K562 (cell line): ENCODE measurements at regions not wholly inside any gene's neighbourhood (a gene's known extent, or its start where the extent isn't known, plus 50 kb on each side); places are given as distances from the start of the nearest gene placed in this dataset.

Experiments
- ATAC-seq: fragments of 200-7000 bp; cut with Tn5 transposase; 3 replicates; pipeline ENCODE4 v1.9.1; 2020; ENCODE audit warnings: moderate library complexity
- BruUV-seq: library from RNA; stranded (reverse); fragments of 400-500 nt; replicated peaks from 2 replicates; lab custom pipeline; 2021; lab: Mats Ljungman, UMichigan
- CTCF ChIA-PET: fragments of 300-600 bp; formaldehyde crosslinking; extraction: SDS; loops from one replicate; lab custom pipeline; 2021; ENCODE audit warnings: low intra/inter-chr PET ratio; lab: Yijun Ruan, JAX
- POLR2A ChIA-PET: fragments of 300-600, 350-650 bp; sonication (Branson Sonifier 250); formaldehyde crosslinking; extraction: SDS; loops from one replicate; lab custom pipeline; 2021; ENCODE audit warnings: antibody characterized with exemption, inconsistent platforms; lab: Yijun Ruan, JAX
- DNase-seq, 4 experiments: peaks; one replicate each; pipeline versions ENCODE4 v3.0.0 to v3.0.0-alpha.2; 2011 to 2018; ENCODE audit warnings: low spot score in 3 of 4, mixed read lengths in 3 of 4; ENCODE audit errors: extremely low read depth in 1 of 4
- FAIRE-seq: peaks from 2 replicates; lab custom pipeline; 2011; peaks lifted over from hg19 to GRCh38; lab: Jason Lieb, UNC
- H2AFZ ChIP-seq: 2 replicates; pipeline ENCODE4 v1.6.0; 2011; ENCODE audit warnings: low read depth, low read length, control low read depth, inconsistent platforms
- H3K27ac ChIP-seq: fragments of 200-600 bp; 3 replicates; pipeline ENCODE4 v1.8.0; 2011; ENCODE audit warnings: low read depth, mild to moderate bottlenecking, control low read depth, inconsistent platforms, low read length, moderate library complexity, mixed read lengths; ENCODE audit errors: extremely low read depth
- H3K27me3 ChIP-seq, 2 experiments: fragments of 300-600 bp in 1 of 2; 2 replicates in 1 of 2; 3 replicates in 1 of 2; pipeline versions ENCODE4 v1.6.0 to v1.8.0; 2011; ENCODE audit warnings: inconsistent platforms in 2 of 2, low read length in 2 of 2, mild to moderate bottlenecking in 1 of 2, mixed read lengths in 1 of 2, moderate library complexity in 1 of 2; ENCODE audit not compliant: control insufficient read depth in 2 of 2, insufficient read depth in 2 of 2
- H3K36me3 ChIP-seq: fragments of 300-600 bp; 3 replicates; pipeline ENCODE4 v1.8.0; 2011; ENCODE audit warnings: mild to moderate bottlenecking, low read length, inconsistent platforms; ENCODE audit not compliant: control insufficient read depth, insufficient read depth
- H3K4me1 ChIP-seq, 2 experiments: fragments of 200-600 bp in 1 of 2; replicated peaks in 1 of 2; 2 replicates in 1 of 2; 3 replicates in 1 of 2; pipeline versions ENCODE4 v1.5.1 to v1.8.0; 2011; ENCODE audit warnings: inconsistent platforms in 2 of 2, low read length in 2 of 2, mild to moderate bottlenecking in 1 of 2, mixed read lengths in 1 of 2, moderate library complexity in 1 of 2; ENCODE audit not compliant: control insufficient read depth in 2 of 2, insufficient read depth in 2 of 2
- H3K4me2 ChIP-seq: 2 replicates; pipeline ENCODE4 v1.6.1; 2011; ENCODE audit warnings: low read length, control low read depth, inconsistent platforms, mixed read lengths; ENCODE audit not compliant: insufficient read depth
- H3K4me3 ChIP-seq: fragments of 200-600 bp; sonication (generic), shearing (Covaris generic); 2 replicates; pipeline ENCODE4 v1.5.1; 2016; ENCODE audit warnings: control low read depth, inconsistent platforms
- H3K79me2 ChIP-seq: fragments of 200-600 bp; 3 replicates; pipeline ENCODE4 v1.8.0; 2011; ENCODE audit warnings: low read length, inconsistent platforms; ENCODE audit not compliant: control insufficient read depth, insufficient read depth
- H3K9ac ChIP-seq, 2 experiments: 2 replicates each; pipeline versions ENCODE4 v1.6.0 to v1.6.1; 2011; ENCODE audit warnings: low read depth in 2 of 2, low read length in 2 of 2, control low read depth in 1 of 2, inconsistent platforms in 1 of 2, mild to moderate bottlenecking in 1 of 2, mixed read lengths in 1 of 2; ENCODE audit not compliant: insufficient read depth in 1 of 2
- H3K9me1 ChIP-seq: one replicate; pipeline ENCODE4 v1.6.0; 2011; ENCODE audit warnings: inconsistent platforms, mild to moderate bottlenecking, low read length, moderate library complexity; ENCODE audit not compliant: control insufficient read depth, insufficient read depth
- H3K9me3 ChIP-seq: replicated peaks from 2 replicates; pipeline ENCODE4 v1.5.1; 2011; ENCODE audit warnings: low read depth, low read length, inconsistent platforms; ENCODE audit not compliant: control insufficient read depth, insufficient read depth
- H4K20me1 ChIP-seq: replicated peaks from 2 replicates; pipeline ENCODE4 v1.6.1; 2011; ENCODE audit warnings: low read length, inconsistent platforms, mixed read lengths; ENCODE audit not compliant: control insufficient read depth, insufficient read depth
- ARID3B ChIP-seq: fragments of 250-450 bp; sonication (Bioruptor Pico); IDR thresholded peaks from 2 replicates; pipeline ENCODE4 v1.4.0; 2020; ENCODE audit warnings: borderline replicate concordance
- PTRF ChIP-seq: fragments of 450-650 bp; IDR thresholded peaks from 2 replicates; pipeline ENCODE4 v1.6.1; 2016; ENCODE audit warnings: mild to moderate bottlenecking, missing genetic modification characterization, missing compliant biosample characterization
- RERE ChIP-seq: sonication (generic); formaldehyde crosslinking; IDR thresholded peaks from 2 replicates; pipeline ENCODE4 v1.8.0; 2023; ENCODE audit warnings: missing genetic modification reagents, mild to moderate bottlenecking, borderline replicate concordance
- TAF1 ChIP-seq: IDR thresholded peaks from 2 replicates; pipeline ENCODE4 v1.6.1; 2011; ENCODE audit warnings: mild to moderate bottlenecking, low read length, moderate library complexity; ENCODE audit not compliant: insufficient read depth, control insufficient read depth, severe bottlenecking; ENCODE audit errors: extremely low read depth
- WGBS: fragments of 100-300 bp; shearing (Covaris generic); methylation state at CpG from one replicate; pipeline ENCODE4 v1.1.6; 2016; ENCODE audit warnings: low coverage, mixed read lengths; ENCODE audit not compliant: insufficient coverage; ENCODE audit errors: missing lambda C conversion rate; 5-methylcytosine and 5-hydroxymethylcytosine counted together
- in situ Hi-C: fragments of 300-500 bp; cut with MboI; formaldehyde crosslinking; loops from 4 replicates; pipeline ENCODE4 v1.15.0; 2018; ENCODE audit warnings: inconsistent platforms, mixed read lengths
- intact Hi-C: fragments of 100-400 bp; cut with micrococcal nuclease; formaldehyde crosslinking; loops from 2 replicates; pipeline ENCODE4 v1.14.2; 2022
- TF ChIP-seq, protein P1 (sequence below): sonication (generic); formaldehyde crosslinking; IDR thresholded peaks from 2 replicates; pipeline ENCODE4 v1.8.0; 2022; ENCODE audit warnings: mild to moderate bottlenecking, missing genetic modification reagents, borderline replicate concordance

- TF ChIP-seq, protein P1, sequence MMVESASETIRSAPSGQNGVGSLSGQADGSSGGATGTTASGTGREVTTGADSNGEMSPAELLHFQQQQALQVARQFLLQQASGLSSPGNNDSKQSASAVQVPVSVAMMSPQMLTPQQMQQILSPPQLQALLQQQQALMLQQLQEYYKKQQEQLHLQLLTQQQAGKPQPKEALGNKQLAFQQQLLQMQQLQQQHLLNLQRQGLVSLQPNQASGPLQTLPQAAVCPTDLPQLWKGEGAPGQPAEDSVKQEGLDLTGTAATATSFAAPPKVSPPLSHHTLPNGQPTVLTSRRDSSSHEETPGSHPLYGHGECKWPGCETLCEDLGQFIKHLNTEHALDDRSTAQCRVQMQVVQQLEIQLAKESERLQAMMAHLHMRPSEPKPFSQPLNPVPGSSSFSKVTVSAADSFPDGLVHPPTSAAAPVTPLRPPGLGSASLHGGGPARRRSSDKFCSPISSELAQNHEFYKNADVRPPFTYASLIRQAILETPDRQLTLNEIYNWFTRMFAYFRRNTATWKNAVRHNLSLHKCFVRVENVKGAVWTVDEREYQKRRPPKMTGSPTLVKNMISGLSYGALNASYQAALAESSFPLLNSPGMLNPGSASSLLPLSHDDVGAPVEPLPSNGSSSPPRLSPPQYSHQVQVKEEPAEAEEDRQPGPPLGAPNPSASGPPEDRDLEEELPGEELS (CRISPR knock-in tag) = no peak
- TF ChIP-seq RERE (CRISPR knock-in tag) (no peak), ARID3B (CRISPR knock-in tag) (no peak), TAF1 (no peak), PTRF (tag) (no peak)
- Histone ChIP-seq H3K27ac (no peak overlapping the region), H3K4me1 (no peaks in the 10 kb centered on the region), H3K36me3 (no peaks in the 10 kb centered on the region), H3K9me3 (no peaks in the 10 kb centered on the region), H4K20me1 (no peaks in the 10 kb centered on the region), H3K4me3 (no peak overlapping the region), H3K27me3 (no peaks in the 10 kb centered on the region), H3K79me2 (no peaks in the 10 kb centered on the region), H3K4me2 (no peak overlapping the region), H3K9ac (no peak overlapping the region), H3K9me1 (no peaks in the 10 kb centered on the region), H2AFZ (no peak overlapping the region)
- in situ Hi-C loops (no loop called here), intact Hi-C loops (no loop called here)
- WGBS = 7% methylated on average over 1 of the region's 1 CpG
- DNase-seq = no peak
- POLR2A ChIA-PET = no interaction called here
- no peak for ATAC-seq
- CTCF ChIA-PET = no interaction called here
- no peak for FAIRE-seq
- no TSS peak for BruUV-seq
These were observed 109.3 kb downstream of the MAFB start for GRCh38 chr20:40579701-40580100.
